ENCODE measurements at regions not wholly inside any gene's neighbourhood (a gene's known extent, or its start where the extent isn't known, plus 50 kb on each side); places are given as distances from the start of the nearest gene placed in this dataset.

DNA sequence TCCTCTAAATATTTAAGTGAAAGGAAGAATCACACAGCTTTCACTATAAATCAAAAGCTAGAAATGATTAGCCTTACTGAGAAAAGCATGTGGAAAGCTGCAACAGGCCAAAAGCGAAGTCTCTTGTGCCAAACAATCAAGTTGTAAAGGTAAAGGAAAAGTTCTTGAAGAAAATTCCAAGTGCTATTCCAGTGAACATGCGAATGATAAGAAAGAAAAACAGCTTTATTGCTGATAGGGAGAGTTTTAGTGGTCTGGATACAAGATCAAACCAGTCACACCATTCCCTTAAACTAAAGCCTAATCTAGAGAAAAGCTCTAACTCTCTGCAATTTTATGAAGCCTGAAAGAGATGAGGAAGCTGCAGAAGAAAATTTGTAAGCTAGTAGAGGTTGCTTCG lies 190.9 kb downstream of the BTG1 start (continued):
- TF ChIP-seq, protein P1, sequence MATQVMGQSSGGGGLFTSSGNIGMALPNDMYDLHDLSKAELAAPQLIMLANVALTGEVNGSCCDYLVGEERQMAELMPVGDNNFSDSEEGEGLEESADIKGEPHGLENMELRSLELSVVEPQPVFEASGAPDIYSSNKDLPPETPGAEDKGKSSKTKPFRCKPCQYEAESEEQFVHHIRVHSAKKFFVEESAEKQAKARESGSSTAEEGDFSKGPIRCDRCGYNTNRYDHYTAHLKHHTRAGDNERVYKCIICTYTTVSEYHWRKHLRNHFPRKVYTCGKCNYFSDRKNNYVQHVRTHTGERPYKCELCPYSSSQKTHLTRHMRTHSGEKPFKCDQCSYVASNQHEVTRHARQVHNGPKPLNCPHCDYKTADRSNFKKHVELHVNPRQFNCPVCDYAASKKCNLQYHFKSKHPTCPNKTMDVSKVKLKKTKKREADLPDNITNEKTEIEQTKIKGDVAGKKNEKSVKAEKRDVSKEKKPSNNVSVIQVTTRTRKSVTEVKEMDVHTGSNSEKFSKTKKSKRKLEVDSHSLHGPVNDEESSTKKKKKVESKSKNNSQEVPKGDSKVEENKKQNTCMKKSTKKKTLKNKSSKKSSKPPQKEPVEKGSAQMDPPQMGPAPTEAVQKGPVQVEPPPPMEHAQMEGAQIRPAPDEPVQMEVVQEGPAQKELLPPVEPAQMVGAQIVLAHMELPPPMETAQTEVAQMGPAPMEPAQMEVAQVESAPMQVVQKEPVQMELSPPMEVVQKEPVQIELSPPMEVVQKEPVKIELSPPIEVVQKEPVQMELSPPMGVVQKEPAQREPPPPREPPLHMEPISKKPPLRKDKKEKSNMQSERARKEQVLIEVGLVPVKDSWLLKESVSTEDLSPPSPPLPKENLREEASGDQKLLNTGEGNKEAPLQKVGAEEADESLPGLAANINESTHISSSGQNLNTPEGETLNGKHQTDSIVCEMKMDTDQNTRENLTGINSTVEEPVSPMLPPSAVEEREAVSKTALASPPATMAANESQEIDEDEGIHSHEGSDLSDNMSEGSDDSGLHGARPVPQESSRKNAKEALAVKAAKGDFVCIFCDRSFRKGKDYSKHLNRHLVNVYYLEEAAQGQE (IDR thresholded peaks at IDR 0.05), result no peak

DNA sequence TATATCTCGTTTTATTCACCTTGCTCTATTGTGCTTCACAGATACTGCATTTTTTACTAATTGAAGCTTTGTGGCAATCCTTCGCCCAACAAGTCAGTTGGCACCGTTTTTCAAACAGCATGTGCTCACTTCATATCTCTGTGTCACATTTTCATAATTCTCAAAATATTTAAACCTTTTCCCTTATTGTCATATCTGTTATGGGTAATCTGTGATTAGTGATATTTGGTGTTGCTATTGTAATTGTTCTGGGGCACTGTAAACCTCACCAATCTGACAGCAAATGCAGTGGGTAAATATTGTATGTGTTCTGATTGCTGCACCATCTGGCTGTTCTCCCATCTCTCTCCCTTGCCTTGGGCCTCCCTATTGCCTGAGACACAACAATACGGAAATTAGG lies 191.3 kb downstream of the BTG1 start:
- TF ChIP-seq GABPA (IDR thresholded peaks at IDR 0.05 in 1 of 2, conservative IDR thresholded peaks at IDR 0.05 in 1 of 2) (no peak), HNF4G (IDR thresholded peaks at IDR 0.05) (no peak), HNF4A (conservative IDR thresholded peaks at IDR 0.05) (no peak), RXRA (IDR thresholded peaks at IDR 0.05) (no peak), RAD21 (IDR thresholded peaks at IDR 0.05) (no peak), NR2F2 (IDR thresholded peaks at IDR 0.05) (no peak)
- TF ChIP-seq, protein P2, sequence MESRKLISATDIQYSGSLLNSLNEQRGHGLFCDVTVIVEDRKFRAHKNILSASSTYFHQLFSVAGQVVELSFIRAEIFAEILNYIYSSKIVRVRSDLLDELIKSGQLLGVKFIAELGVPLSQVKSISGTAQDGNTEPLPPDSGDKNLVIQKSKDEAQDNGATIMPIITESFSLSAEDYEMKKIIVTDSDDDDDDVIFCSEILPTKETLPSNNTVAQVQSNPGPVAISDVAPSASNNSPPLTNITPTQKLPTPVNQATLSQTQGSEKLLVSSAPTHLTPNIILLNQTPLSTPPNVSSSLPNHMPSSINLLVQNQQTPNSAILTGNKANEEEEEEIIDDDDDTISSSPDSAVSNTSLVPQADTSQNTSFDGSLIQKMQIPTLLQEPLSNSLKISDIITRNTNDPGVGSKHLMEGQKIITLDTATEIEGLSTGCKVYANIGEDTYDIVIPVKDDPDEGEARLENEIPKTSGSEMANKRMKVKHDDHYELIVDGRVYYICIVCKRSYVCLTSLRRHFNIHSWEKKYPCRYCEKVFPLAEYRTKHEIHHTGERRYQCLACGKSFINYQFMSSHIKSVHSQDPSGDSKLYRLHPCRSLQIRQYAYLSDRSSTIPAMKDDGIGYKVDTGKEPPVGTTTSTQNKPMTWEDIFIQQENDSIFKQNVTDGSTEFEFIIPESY (IDR thresholded peaks at IDR 0.05), result no peak
- Histone ChIP-seq H3K27me3 (ENCODE audit: control insufficient read depth in 4 of 4, insufficient read depth in 4 of 4, low read length in 3 of 4) (no peaks in the 10 kb centered on the region), H3K27ac (ENCODE audit: low read depth in 1 of 2, low read length in 2 of 2) (no peak overlapping the region), H3K36me3 (ENCODE audit: control insufficient read depth in 4 of 4, insufficient read depth in 3 of 4, low read depth in 1 of 4, low read length in 3 of 4) (no peaks in the 10 kb centered on the region), H3K4me1 (ENCODE audit: control insufficient read depth in 4 of 4, insufficient read depth in 4 of 4, low read length in 3 of 4) (no peaks in the 10 kb centered on the region), H3K9ac (ENCODE audit: low read depth in 1 of 2, low read length in 2 of 2) (no peak overlapping the region), H3K9me3 (ENCODE audit: control insufficient read depth in 4 of 4, low read length in 3 of 4) (no peaks in the 10 kb centered on the region), H3K4me3 (ENCODE audit: low read depth in 1 of 3, low read length in 3 of 3) (no peak overlapping the region)
- 65% methylated on average over 4 of the region's 4 CpGs for WGBS
- DNase-seq (ENCODE audit: low spot score), result no peak

DNA sequence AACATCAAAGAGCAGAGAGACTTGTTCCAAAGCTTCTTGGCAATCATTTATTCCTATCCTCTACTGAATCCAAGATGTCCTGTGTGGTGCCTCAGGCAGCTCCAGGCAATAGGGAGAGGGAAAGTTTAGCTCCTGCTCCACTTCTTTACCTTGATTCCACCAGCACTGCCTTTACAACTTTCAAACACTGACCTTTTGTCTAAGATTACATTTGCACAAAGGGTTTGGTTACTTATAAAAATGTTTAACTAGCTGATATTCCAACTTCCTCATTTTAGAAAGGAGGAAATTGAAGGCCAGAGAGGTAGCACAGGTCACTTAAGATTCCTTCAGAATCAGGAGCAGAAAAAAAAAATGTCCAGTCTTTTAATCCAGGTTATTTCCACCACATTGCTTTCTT lies 192.7 kb downstream of the BTG1 start:
- H3K9ac ChIP-seq (ENCODE audit: low read depth in 1 of 2, low read length in 2 of 2), result no peak overlapping the region
- DNase-seq (ENCODE audit: low spot score), result no peak
- TF ChIP-seq YY1 (IDR thresholded peaks at IDR 0.05) (no peak), HNF4G (IDR thresholded peaks at IDR 0.05) (no peak), HNF4A (conservative IDR thresholded peaks at IDR 0.05) (no peak), FOXA1 (IDR thresholded peaks at IDR 0.05) (no peak), RXRA (IDR thresholded peaks at IDR 0.05) (no peak), JUND (IDR thresholded peaks at IDR 0.05) (no peak), SP1 (IDR thresholded peaks at IDR 0.05) (no peak), EGR1 (IDR thresholded peaks at IDR 0.05; ENCODE audit: low read depth in 2 of 2) (no peak), RAD21 (IDR thresholded peaks at IDR 0.05) (no peak), TAF1 (conservative IDR thresholded peaks at IDR 0.05) (no peak), GABPA (IDR thresholded peaks at IDR 0.05 in 1 of 2, conservative IDR thresholded peaks at IDR 0.05 in 1 of 2) (no peak), NR2F2 (IDR thresholded peaks at IDR 0.05) (no peak)
- TF ChIP-seq, protein P3, sequence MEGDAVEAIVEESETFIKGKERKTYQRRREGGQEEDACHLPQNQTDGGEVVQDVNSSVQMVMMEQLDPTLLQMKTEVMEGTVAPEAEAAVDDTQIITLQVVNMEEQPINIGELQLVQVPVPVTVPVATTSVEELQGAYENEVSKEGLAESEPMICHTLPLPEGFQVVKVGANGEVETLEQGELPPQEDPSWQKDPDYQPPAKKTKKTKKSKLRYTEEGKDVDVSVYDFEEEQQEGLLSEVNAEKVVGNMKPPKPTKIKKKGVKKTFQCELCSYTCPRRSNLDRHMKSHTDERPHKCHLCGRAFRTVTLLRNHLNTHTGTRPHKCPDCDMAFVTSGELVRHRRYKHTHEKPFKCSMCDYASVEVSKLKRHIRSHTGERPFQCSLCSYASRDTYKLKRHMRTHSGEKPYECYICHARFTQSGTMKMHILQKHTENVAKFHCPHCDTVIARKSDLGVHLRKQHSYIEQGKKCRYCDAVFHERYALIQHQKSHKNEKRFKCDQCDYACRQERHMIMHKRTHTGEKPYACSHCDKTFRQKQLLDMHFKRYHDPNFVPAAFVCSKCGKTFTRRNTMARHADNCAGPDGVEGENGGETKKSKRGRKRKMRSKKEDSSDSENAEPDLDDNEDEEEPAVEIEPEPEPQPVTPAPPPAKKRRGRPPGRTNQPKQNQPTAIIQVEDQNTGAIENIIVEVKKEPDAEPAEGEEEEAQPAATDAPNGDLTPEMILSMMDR (IDR thresholded peaks at IDR 0.05; ENCODE audit: low read depth, low read length, missing input control), result no peak
- TF ChIP-seq, protein P4, sequence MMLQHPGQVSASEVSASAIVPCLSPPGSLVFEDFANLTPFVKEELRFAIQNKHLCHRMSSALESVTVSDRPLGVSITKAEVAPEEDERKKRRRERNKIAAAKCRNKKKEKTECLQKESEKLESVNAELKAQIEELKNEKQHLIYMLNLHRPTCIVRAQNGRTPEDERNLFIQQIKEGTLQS (IDR thresholded peaks at IDR 0.05), result no peak
- TF ChIP-seq, protein P1 (IDR thresholded peaks at IDR 0.05), result no peak
- TF ChIP-seq, protein P2 (IDR thresholded peaks at IDR 0.05), result no peak
- no peak overlapping the region for H3K4me3 ChIP-seq (ENCODE audit: low read depth in 1 of 3, low read length in 3 of 3)
- no peak overlapping the region for H3K27ac ChIP-seq (ENCODE audit: low read depth in 1 of 2, low read length in 2 of 2)
- H3K27me3 ChIP-seq (ENCODE audit: control insufficient read depth in 4 of 4, insufficient read depth in 4 of 4, low read length in 3 of 4), result no peaks in the 10 kb centered on the region
- H3K9me3 ChIP-seq (ENCODE audit: control insufficient read depth in 4 of 4, low read length in 3 of 4), result no peaks in the 10 kb centered on the region
- H3K36me3 ChIP-seq (ENCODE audit: control insufficient read depth in 4 of 4, insufficient read depth in 3 of 4, low read depth in 1 of 4, low read length in 3 of 4), result no peaks in the 10 kb centered on the region
- no peaks in the 10 kb centered on the region for H3K4me1 ChIP-seq (ENCODE audit: control insufficient read depth in 4 of 4, insufficient read depth in 4 of 4, low read length in 3 of 4)

Measured in liver (tissue), 8 donors.